Suprapubic skin (tissue), 4 donors: ENCODE measurements at regions not wholly inside any gene's neighbourhood (a gene's known extent, or its start where the extent isn't known, plus 50 kb on each side); places are given as distances from the start of the nearest gene placed in this dataset.

Experiments used
- POLR2A ChIP-seq, 2 donors: fragments of 450-650 bp; IDR thresholded peaks; one replicate each; pipeline ENCODE4 v1.6.1; 2017; ENCODE audit warnings: antibody characterized with exemption in 2 of 2, mild to moderate bottlenecking in 2 of 2, moderate library complexity in 2 of 2
- POLR2AphosphoS5 ChIP-seq, 3 donors: sonication (generic); formaldehyde crosslinking; IDR thresholded peaks; one replicate each; pipeline ENCODE4 v1.6.1; 2017; ENCODE audit warnings: antibody characterized with exemption in 3 of 3
- TF ChIP-seq, protein P1 (sequence below), 2 donors: fragments of 200-600 bp in 1 of 2; fragments of 450-650 bp in 1 of 2; sonication (generic) in 1 of 2; IDR thresholded peaks; one replicate each; pipeline ENCODE4 v1.5.1; 2016 to 2019; ENCODE audit warnings: antibody characterized with exemption in 2 of 2, mild to moderate bottlenecking in 1 of 2, moderate library complexity in 1 of 2

GRCh38 chr7:25454020-25454419, 225.7 kb upstream of the NPVF start:
- TF ChIP-seq, protein P1, sequence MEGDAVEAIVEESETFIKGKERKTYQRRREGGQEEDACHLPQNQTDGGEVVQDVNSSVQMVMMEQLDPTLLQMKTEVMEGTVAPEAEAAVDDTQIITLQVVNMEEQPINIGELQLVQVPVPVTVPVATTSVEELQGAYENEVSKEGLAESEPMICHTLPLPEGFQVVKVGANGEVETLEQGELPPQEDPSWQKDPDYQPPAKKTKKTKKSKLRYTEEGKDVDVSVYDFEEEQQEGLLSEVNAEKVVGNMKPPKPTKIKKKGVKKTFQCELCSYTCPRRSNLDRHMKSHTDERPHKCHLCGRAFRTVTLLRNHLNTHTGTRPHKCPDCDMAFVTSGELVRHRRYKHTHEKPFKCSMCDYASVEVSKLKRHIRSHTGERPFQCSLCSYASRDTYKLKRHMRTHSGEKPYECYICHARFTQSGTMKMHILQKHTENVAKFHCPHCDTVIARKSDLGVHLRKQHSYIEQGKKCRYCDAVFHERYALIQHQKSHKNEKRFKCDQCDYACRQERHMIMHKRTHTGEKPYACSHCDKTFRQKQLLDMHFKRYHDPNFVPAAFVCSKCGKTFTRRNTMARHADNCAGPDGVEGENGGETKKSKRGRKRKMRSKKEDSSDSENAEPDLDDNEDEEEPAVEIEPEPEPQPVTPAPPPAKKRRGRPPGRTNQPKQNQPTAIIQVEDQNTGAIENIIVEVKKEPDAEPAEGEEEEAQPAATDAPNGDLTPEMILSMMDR (IDR thresholded peaks at IDR 0.05): no peak
- TF ChIP-seq POLR2A (IDR thresholded peaks at IDR 0.05): no peak
- no peak for TF ChIP-seq POLR2AphosphoS5 (IDR thresholded peaks at IDR 0.05)
